ENCODE measurements at regions not wholly inside any gene's neighbourhood (a gene's known extent, or its start where the extent isn't known, plus 50 kb on each side); places are given as distances from the start of the nearest gene placed in this dataset.
A peak's percentile ranks its signal among the peaks of the same experiment; 100 is the strongest.

DNA sequence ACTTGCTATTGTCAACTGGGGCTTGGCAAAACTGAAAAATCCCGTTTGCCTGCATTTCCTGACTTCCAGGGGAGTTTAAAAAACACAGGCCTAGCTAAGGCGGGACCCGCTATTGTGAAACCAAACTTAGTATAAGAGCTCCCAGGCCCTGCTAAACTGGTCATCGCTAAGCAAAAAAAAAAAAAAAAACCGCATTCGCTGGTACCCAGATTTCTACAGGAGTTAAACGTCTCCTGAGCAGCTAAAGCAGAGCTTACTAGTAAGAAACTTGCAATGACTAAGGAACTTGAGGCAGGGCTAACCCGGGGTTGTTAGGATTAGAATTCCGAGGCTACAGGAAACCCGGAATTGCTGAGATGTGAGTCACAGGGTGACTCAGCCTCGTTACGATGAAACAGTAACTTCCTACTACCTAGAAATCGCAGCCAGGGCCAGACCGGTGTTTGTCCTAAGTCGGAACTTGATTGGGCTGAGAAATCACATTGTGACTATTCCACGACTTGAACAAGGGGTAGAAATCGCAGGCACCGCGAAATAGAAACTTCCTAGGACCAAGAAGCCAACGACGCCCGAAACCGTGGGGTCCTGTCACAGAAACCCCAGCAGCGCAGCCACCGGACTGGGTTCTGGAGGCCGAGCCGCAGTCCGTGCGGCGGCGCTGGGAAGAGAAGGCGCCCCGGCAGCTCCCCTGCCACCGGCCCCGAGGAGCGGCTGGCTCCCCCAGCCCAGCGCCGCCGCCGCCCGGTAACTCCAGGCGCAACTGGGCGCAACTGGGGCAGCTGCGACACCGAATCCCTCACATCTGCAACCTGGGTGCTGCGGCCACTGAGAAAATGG is 89.4 kb downstream of the ANXA2R start:
- H3K27ac Mint-ChIP-seq, result peak overlapping the region; percentile 97
- CTCF ChIA-PET, result interaction anchor here (0.9 to 6.1 kb wide), 18 partner anchors 12 to 115 kb away, joined by 3 to 74 read pairs (median 5); partner anchors contain the start of gene ANXA2R
- DNase-seq (peak; percentile 82), ATAC-seq (peak; percentile 46)
- peak overlapping the region; percentile 89 for H3K4me3 Mint-ChIP-seq
- TF ChIP-seq, protein P1, sequence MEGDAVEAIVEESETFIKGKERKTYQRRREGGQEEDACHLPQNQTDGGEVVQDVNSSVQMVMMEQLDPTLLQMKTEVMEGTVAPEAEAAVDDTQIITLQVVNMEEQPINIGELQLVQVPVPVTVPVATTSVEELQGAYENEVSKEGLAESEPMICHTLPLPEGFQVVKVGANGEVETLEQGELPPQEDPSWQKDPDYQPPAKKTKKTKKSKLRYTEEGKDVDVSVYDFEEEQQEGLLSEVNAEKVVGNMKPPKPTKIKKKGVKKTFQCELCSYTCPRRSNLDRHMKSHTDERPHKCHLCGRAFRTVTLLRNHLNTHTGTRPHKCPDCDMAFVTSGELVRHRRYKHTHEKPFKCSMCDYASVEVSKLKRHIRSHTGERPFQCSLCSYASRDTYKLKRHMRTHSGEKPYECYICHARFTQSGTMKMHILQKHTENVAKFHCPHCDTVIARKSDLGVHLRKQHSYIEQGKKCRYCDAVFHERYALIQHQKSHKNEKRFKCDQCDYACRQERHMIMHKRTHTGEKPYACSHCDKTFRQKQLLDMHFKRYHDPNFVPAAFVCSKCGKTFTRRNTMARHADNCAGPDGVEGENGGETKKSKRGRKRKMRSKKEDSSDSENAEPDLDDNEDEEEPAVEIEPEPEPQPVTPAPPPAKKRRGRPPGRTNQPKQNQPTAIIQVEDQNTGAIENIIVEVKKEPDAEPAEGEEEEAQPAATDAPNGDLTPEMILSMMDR (IDR thresholded peaks at IDR 0.05), result no peak
- H3K9me3 Mint-ChIP-seq, result peaks cover 10% of the 10 kb centered on the region
- POLR2A ChIA-PET, result interaction anchor here (0.7 to 4.7 kb wide), 17 partner anchors 21 to 533 kb away, joined by 3 to 77 read pairs (median 5); partner anchors contain the start of gene TMEM267
- peaks cover 19% of the 10 kb centered on the region for H3K4me1 Mint-ChIP-seq (ENCODE audit: low read depth)
- peaks cover 15% of the 10 kb centered on the region for H3K36me3 Mint-ChIP-seq (ENCODE audit: low read depth)
- no peaks in the 10 kb centered on the region for H3K27me3 Mint-ChIP-seq
- intact Hi-C loops (cut with micrococcal nuclease), result loop anchor here (1.0 to 2.0 kb wide), 3 partner anchors 42 to 115 kb away; no protein-coding TSS in a partner anchor

DNA sequence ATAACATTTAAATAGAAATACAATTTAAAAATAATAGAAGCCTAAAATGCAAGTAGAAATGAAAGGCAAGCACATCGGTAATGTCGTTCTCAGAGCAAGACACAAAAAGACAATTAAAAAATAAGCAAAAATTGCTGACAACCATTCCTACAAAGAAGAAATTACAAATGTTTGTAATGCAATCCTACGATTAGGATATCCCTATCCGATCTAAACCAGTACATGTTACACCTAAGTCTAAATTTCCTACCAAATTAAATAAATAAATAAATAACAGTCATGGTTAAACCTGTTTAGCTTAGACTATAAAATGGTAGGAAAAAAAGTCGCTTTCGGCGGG is 90.0 kb downstream of the ANXA2R start:
- ChIA-PET CTCF (interaction anchor here (0.9 to 6.1 kb wide), 18 partner anchors 11 to 116 kb away, joined by 3 to 74 read pairs (median 5); no protein-coding TSS in a partner anchor), POLR2A (interaction anchor here (0.6 to 4.7 kb wide), 17 partner anchors 34 to 534 kb away, joined by 3 to 77 read pairs (median 4); partner anchors contain the start of gene TMEM267)
- Mint-ChIP-seq H3K4me3 (peak overlapping the region; percentile 89), H3K9me3 (peaks cover 10% of the 10 kb centered on the region), H3K27me3 (no peaks in the 10 kb centered on the region), H3K36me3 (ENCODE audit: low read depth) (peaks cover 15% of the 10 kb centered on the region), H3K27ac (peak overlapping the region; percentile 97), H3K4me1 (ENCODE audit: low read depth) (peaks cover 22% of the 10 kb centered on the region)
- TF ChIP-seq, protein P1 (IDR thresholded peaks at IDR 0.05), result no peak
- intact Hi-C loops (cut with micrococcal nuclease), result loop anchor here (2.0 kb wide), 1 partner anchor 41 kb away; no protein-coding TSS in a partner anchor
- DNase-seq (no peak), ATAC-seq (no peak)

DNA sequence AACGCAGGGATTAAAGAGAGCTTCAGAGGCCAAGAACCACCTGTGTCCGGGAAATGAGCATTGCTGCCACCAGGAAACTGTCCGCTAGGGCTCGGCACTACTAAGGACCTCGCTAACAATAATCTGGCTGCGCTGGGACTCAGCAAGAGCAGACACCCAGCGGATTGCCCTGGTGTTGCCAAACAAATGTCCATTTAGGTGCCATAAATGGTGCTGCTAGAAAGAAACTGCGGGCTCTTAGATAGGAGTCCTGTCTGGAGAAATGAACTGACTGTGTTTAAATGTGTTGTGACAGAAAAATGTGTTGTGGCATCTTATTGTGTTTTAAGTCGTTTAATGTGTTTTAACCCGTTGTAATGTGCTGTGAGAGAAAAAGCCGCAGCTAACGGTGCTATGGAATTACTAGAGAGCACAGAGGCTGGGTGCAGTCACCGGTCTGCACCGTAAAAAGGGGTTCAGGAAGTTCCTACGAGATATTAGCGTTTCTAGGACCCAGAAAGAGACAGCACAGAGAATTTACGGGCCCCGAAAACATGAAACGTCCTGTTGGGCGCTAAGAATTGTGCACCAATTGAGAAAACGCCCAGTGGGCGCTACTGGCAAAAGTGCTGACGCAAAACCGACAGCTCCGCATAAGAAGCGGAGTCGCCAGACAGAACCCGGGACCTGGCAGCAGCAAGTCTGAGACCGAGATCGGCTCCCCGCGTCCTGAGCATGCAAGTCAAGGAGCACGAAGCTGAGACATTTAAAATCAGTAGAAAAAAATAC is 90.6 kb downstream of the ANXA2R start:
- POLR2A ChIA-PET, result interaction anchor here (0.6 to 4.7 kb wide), 18 partner anchors 11 to 534 kb away, joined by 3 to 77 read pairs (median 5); partner anchors contain the start of gene TMEM267
- Mint-ChIP-seq H3K4me1 (ENCODE audit: low read depth) (peaks cover 23% of the 10 kb centered on the region), H3K27ac (peak overlapping the region; percentile 97), H3K4me3 (peak overlapping the region; percentile 89), H3K9me3 (peaks cover 10% of the 10 kb centered on the region), H3K36me3 (ENCODE audit: low read depth) (peaks cover 15% of the 10 kb centered on the region), H3K27me3 (no peaks in the 10 kb centered on the region)
- DNase-seq, result peak; percentile 81
- peak; percentile 52 for ATAC-seq
- TF ChIP-seq, protein P1 (IDR thresholded peaks at IDR 0.05), result peak; percentile 61
- intact Hi-C loops (cut with micrococcal nuclease), result loop anchor here (1.0 to 2.0 kb wide), 2 partner anchors 41 to 91 kb away; partner anchors contain the start of gene ANXA2R
- CTCF ChIA-PET, result interaction anchor here (0.7 to 6.1 kb wide), 21 partner anchors 10 to 124 kb away, joined by 3 to 74 read pairs (median 4); no protein-coding TSS in a partner anchor

DNA sequence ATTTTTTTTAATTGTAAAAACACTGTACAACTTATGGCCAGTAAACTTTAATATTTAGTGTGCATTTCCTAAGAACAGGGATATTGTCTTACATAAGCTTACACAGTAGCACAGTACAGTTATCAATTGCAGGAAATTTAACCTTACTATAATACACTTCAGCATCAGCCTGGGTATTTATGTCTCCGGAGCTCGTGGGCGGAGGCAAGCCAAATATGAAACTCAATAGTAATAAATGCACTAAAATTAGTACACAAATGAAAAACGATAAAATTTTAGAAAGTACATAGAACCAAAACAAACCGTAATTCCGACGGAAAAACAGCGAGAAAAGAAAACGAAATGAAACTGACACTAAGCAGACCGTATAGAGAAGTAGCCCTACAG is 91.2 kb downstream of the ANXA2R start:
- Mint-ChIP-seq H3K9me3 (peaks cover 6% of the 10 kb centered on the region), H3K27me3 (no peaks in the 10 kb centered on the region), H3K36me3 (ENCODE audit: low read depth) (peaks cover 10% of the 10 kb centered on the region), H3K27ac (peak overlapping the region; percentile 97), H3K4me3 (peak overlapping the region; percentile 89), H3K4me1 (ENCODE audit: low read depth) (peaks cover 23% of the 10 kb centered on the region)
- ChIA-PET CTCF (interaction anchor here (0.7 to 6.1 kb wide), 12 partner anchors 10 to 125 kb away, joined by 3 to 74 read pairs (median 6); no protein-coding TSS in a partner anchor), POLR2A (interaction anchor here (0.7 to 4.7 kb wide), 9 partner anchors 10 to 162 kb away, joined by 3 to 77 read pairs (median 6); no protein-coding TSS in a partner anchor)
- intact Hi-C loops (cut with micrococcal nuclease), result loop anchor here (1.0 kb wide), 1 partner anchor 91 kb away; the partner anchor contains the start of gene ANXA2R
- TF ChIP-seq, protein P1 (IDR thresholded peaks at IDR 0.05), result no peak
- DNase-seq (peak; percentile 52), ATAC-seq (no peak)
